GM18511 (cell line): ENCODE measurements at regions not wholly inside any gene's neighbourhood (a gene's known extent, or its start where the extent isn't known, plus 50 kb on each side); places are given as distances from the start of the nearest gene placed in this dataset.
"Not testable (repeated sequence)": the region's sequence is repeated elsewhere in the genome, so short reads cannot be mapped to it uniquely, and the experiment has no call there.

Source experiments
- ATAC-seq: cut with Tn5 transposase; IDR thresholded peaks from one replicate; pipeline ENCODE4 v1.9.1; 2021; ENCODE audit warnings: mild to moderate bottlenecking, moderate library complexity; ENCODE audit not compliant: unreplicated experiment

DNA sequence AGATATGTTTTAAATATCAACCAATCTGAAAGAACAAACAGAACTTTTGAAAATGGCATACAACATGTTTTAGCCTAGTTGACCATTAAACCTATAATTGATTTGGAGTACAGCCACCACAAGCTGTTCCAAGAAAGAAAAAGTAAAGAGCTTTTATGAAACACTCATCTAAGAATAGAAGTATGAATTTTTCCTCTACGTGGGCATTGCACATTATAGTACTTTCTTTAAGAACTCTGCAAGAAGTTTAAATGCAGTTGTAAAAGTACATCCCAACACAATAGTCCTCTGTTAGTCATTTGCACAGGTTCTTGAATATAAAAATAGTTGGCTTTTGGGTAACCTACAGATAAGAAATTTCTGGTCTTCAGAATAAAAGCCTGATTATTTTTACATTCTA is 933.6 kb upstream of the ADGRL3 start:
- no peak for ATAC-seq

DNA sequence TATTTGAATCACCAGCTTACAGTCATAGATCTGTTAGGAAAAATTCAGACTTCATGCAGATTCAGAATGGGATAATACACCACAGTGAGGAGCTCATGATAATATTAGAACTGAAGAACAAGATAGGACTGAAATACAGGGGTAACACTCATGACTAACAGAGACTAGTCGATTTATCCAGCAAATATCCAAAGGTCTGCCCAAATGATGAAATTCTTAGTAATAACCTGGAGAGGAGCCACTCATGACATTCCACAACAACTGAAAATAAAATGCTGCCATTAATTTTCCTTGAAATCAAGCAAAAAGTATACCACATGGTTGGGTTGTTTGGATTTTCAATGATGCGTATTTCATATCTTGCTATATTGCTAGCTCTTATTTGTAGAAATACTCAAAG is 903.7 kb upstream of the ADGRL3 start:
- no peak for ATAC-seq

GRCh38 chr4:60313611-60314178 is 886.4 kb upstream of the ADGRL3 start:
- no peak for ATAC-seq

GRCh38 chr4:60314416-60314815 is 885.7 kb upstream of the ADGRL3 start:
- no peak for ATAC-seq

- no peak for ATAC-seq
Observed at GRCh38 chr4:60315586-60315985, 884.5 kb upstream of the ADGRL3 start.

GRCh38 chr4:60326735-60327134 is 873.4 kb upstream of the ADGRL3 start:
- no peak for ATAC-seq

- no peak for ATAC-seq
Observed at GRCh38 chr4:60327651-60328050, 872.5 kb upstream of the ADGRL3 start.

DNA sequence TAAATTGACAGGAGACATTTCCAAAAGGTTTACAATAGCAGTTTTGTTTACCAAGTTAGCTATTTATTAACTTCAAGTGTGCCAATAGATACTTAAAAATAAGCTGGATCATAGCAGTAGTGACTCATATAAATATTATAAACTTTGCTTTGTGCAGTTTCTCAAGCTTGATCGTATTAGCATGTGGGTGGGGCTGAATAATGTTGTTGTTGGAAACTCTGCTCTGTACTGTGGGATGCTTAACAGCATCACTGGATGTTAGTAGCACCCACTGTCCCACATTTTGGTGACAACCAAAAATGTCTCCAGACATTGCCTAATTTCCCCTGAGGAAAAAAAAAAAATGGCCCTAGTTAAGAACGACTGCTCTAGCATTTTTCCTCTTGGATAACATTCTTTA is 855.2 kb upstream of the ADGRL3 start:
- ATAC-seq, result no peak

DNA sequence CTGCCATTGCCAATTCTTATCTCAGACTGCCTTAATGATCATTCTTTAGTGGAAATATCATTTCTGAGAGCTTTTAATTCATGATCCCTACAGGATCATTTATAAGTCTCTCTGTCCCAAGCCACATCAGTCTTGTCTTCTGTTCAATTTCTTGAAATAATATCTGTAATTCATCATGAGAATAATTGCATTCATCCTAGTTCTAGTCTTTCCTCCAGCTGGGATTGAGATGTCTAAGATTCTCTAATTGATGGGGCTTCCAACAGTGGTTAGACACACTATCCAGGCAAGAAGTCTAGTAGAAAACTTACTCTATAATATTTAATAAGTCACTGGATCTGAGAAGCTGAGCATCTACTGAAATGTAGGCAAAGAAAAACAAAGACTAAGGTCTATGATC is 854.7 kb upstream of the ADGRL3 start:
- ATAC-seq, result no peak

- ATAC-seq, result no peak
Observed at GRCh38 chr4:60359746-60360367, 840.3 kb upstream of the ADGRL3 start.

- ATAC-seq, result no peak
Observed at GRCh38 chr4:60365176-60365575, 835.0 kb upstream of the ADGRL3 start.

DNA sequence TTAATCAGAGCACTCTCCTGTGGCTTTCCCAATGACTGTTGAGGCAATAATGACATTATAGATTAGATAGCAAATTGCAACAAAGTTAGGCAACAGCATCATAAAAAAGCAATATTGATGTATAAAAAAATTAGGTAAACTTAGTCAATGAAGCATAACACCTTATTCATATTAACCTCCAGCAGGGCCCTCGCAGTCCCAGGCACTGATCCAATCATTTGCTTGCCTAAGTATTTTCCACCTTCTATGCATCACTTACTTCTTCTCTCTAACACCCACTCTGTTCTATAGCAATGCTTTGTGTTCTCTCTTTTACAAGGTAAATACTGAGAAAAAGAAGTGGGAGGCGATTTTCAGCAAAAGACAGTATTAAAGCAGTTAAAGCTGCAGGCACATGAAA is 833.5 kb upstream of the ADGRL3 start:
- ATAC-seq, result no peak

DNA sequence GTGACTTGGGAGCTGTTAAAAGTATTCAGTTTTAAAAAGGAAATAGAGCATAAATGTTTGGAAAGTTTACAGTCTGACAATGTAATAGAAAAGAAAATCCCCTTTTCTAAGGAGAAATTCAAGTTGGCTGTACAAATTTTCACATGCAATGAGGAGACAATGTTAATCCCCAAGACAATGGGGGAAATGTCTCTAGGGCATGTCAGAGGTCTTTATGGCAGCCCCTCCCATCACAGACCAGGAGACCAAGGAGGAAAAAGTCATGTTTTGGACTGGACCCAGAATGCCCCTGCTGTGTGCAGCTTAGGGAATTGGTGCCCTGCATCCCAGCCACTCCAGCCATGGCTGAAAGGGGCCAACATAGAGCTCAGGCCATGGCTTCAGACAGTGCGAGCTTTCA is 831.1 kb upstream of the ADGRL3 start:
- no peak for ATAC-seq

DNA sequence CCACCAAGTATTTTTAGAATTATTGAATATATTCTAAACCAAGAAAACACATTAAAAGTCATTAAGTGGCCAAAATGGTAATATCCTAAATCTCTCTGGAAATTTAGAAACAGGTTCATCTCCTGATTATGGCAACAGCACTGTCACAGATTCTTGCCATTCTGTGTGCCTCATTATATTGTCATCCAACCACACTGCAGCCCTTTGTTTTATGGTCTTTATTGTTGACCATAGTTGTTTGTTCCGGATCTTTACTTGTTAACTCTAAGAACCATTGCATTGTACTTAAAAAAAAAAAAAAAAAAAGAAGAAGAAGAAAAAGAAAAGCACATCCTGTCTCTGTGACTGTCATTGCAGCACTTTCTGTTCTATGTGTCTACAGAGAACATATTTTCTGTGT is 822.1 kb upstream of the ADGRL3 start:
- ATAC-seq, result no peak

GRCh38 chr4:60384516-60384915 is 815.6 kb upstream of the ADGRL3 start:
- ATAC-seq, result no peak

- no peak for ATAC-seq
Observed at GRCh38 chr4:60389633-60390032, 810.5 kb upstream of the ADGRL3 start.

- no peak for ATAC-seq
Observed at GRCh38 chr4:60396341-60397049, 803.6 kb upstream of the ADGRL3 start.

GRCh38 chr4:60400593-60400992 is 799.5 kb upstream of the ADGRL3 start:
- ATAC-seq, result no peak

- ATAC-seq, result no peak
Observed at GRCh38 chr4:60404027-60404426, 796.1 kb upstream of the ADGRL3 start.

- ATAC-seq, result no peak
Observed at GRCh38 chr4:60422439-60422838, 777.7 kb upstream of the ADGRL3 start.

DNA sequence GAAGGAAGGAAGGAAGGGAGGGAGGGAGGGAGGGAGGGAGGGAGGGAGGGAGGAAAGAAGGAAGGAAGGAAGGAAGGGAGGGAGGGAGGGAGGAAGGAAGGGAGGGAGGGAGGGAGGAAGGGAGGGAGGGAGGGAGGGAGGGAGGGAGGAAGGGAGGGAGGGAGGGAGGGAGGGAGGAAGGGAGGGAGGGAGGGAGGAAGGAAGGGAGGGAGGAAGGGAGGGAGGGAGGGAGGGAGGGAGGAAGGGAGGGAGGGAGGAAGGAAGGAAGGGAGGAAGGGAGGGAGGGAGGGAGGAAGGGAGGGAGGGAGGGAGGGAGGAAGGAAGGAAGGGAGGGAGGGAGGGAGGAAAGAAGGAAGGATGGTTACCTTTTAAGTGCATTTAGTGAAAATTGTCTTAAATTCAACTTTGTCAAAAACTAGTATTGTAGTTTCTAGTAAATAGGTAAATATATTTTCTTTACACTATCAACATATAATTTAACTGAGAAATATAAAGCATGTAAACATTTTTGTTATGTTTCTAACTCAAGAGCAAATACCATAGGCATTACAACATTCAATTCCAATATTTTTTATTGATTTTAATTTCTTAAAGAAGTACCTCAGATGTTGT is 776.4 kb upstream of the ADGRL3 start:
- ATAC-seq, result not testable (repeated sequence)

DNA sequence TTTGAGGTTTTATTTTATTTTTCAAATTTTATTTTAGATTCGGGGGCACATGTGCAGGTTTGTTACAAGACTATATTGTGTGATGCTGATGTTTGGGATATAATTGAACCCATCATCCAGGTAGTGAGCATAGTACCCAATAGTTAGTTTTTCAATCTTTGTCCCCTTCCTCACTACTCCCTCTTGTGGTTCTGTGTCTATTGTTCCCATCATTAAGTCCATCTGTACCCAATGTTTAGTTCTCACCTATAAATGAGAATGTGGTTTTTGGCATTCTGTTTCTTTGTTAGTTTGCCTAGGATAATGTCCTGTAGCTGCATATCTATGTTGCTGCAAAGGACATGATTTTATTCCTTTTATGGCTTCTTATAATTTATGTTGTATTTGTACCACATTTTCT is 767.2 kb upstream of the ADGRL3 start:
- no peak for ATAC-seq
